22Rv1 (cell line): ENCODE measurements at regions not wholly inside any gene's neighbourhood (a gene's known extent, or its start where the extent isn't known, plus 50 kb on each side); places are given as distances from the start of the nearest gene placed in this dataset.
"Not testable (repeated sequence)": the region's sequence is repeated elsewhere in the genome, so short reads cannot be mapped to it uniquely, and the experiment has no call there.

Experiments used
- H3K27ac ChIP-seq: fragments of 450-650 bp; 2 replicates; pipeline ENCODE4 v1.5.1; 2017
- ZFX ChIP-seq: fragments of 450-650 bp; IDR thresholded peaks from 2 replicates; pipeline ENCODE4 v1.6.1; 2017; ENCODE audit warnings: antibody characterized with exemption, borderline replicate concordance
- TF ChIP-seq, protein P1 (sequence below): fragments of 450-650 bp; IDR thresholded peaks from 2 replicates; pipeline ENCODE4 v1.5.1; 2017; ENCODE audit warnings: mild to moderate bottlenecking

DNA sequence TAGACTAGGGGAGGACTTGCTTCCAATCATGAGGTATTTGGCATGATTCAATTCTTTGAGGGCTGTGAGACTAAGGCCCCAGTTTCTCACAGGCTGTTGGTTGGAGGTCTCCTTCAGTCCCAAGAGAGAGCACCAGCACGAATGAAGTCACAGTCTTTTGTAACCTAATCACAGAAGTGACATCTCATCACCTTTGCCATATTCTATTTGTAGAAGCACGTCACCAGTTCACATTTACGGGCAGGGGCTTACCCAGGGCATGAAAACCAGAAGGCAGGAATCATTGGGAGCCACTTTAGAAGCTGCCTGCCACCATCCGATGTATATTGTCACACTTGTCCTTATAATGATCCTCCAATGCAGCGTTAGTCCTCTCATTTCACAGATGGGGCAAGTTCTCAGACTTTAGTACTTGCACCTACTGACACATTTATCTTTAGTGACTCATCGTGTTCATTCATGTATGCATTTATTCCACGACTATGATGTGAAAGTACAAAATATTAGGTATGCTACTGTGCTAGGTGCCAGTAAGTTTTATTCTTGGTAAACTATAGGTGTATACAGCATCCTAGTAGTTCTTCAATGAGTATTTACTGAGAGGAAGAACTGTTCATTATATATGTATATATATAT is 163.8 kb upstream of the PGRMC2 start:
- TF ChIP-seq, protein P1, sequence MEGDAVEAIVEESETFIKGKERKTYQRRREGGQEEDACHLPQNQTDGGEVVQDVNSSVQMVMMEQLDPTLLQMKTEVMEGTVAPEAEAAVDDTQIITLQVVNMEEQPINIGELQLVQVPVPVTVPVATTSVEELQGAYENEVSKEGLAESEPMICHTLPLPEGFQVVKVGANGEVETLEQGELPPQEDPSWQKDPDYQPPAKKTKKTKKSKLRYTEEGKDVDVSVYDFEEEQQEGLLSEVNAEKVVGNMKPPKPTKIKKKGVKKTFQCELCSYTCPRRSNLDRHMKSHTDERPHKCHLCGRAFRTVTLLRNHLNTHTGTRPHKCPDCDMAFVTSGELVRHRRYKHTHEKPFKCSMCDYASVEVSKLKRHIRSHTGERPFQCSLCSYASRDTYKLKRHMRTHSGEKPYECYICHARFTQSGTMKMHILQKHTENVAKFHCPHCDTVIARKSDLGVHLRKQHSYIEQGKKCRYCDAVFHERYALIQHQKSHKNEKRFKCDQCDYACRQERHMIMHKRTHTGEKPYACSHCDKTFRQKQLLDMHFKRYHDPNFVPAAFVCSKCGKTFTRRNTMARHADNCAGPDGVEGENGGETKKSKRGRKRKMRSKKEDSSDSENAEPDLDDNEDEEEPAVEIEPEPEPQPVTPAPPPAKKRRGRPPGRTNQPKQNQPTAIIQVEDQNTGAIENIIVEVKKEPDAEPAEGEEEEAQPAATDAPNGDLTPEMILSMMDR = no peak
- TF ChIP-seq ZFX = no peak
- H3K27ac ChIP-seq = no peak overlapping the region

DNA sequence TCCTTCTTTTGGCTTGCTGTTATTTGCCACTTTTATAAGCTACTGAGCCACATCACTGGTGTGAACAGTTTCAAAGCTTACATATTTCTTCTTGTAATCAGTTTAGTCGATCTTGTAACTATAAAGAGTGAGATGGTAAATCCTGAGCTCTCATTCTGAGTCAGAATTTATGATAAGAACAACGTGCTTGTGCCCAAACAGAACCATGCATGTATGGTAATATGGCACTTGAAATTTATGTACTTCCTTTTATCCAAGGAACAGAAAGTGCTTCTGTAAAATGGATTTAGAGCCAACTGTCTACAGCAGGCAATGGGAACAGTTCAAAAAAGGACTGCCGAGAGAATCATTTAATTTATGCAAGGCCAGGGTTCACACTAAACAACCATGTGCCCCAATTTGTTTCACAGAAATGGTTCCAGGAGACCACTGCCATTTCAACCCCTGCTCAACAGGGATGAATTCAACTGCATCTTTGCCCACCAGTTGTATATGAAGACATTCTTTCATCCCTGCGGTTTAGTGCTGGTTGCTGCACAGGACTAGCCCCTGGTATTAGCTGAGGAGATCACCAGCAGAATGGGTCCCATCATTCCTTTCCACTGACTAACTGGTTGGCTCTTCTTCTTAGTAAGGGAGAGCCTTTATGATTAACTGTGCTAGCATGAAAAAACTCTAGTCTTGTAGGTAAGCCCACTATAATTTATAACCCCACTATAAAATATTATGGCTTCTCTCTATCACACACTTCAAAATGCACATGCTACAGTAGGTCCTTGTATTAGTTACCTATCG is 162.9 kb upstream of the PGRMC2 start:
- no peak for TF ChIP-seq ZFX
- TF ChIP-seq, protein P1 = no peak
- H3K27ac ChIP-seq = no peak overlapping the region

DNA sequence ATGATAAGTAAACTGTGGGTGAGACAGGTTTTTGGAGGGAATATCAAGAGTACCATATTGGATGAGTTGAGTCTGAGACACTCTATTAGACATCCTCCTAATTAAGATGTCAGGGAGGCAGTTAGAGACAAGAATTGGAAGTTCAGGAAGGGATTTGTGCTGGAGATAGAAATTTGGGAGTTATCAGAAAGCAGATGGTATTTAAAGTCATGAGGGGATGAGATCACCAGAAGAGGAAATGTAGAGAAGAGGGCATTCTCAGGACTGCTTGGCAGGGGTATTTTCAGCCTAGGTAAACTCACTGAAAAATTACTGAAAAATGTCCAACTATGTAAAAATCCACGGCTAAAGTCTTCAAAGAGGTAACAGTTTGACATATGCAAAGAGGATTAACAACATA is 161.6 kb upstream of the PGRMC2 start:
- no peak overlapping the region for H3K27ac ChIP-seq
- TF ChIP-seq, protein P1 = no peak
- TF ChIP-seq ZFX = no peak

DNA sequence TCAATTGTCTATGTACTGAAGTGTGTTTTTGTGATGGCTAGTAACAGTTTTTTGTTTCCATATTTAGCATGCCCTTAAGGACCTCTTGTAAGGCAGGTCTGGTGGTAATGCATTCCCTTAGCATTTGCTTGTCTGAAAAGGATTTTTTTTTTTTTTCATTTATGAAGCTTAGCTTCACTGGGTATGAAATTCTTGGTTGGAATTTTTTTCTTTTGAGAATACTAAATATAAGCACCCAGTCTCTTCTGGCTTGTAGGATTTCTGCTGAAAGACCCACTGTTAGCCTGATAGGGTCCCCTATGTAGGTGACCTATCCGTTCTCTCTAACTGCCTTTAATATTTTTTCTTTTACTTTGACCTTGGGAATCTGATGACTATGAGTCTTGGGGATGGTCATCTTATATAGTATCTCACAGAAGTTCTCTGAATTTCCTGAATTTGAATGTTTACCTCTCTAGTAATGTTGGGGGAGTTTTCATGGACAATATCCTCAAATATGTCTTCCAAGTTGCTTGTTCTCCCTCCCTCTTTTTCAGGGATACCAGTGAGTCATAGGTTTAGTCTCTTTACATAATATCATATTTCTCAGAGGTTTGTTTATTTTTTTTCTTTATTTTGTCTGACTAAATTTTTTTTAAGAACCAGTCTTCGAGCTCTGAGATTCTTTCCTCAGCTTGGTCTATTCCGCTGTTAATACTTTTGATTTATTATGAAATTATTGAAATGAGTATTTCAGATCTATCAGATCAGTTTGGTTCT is 157.1 kb upstream of the PGRMC2 start:
- TF ChIP-seq, protein P1 = no peak
- no peak for TF ChIP-seq ZFX
- no peak overlapping the region for H3K27ac ChIP-seq

DNA sequence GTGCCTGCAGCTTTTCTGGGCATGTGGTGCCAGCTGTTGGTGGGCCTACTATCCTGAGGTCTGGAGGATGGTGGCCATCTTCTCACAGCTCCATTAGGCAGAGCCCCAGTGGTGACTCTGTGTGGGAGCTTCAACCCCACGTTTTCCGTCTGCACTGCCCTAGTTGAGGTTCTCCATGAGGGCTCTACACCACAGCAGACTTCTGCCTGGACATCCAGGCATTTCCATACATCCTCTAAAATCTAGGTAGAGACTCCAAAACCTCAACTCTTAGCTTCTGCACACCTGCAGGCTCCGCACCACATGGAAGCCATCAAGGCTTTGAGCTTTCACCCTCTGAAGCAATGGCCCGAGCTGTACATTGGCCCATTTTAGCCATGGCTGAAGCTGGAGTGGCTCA is 153.3 kb upstream of the PGRMC2 start:
- no peak overlapping the region for H3K27ac ChIP-seq
- TF ChIP-seq, protein P1 = no peak
- TF ChIP-seq ZFX = no peak

DNA sequence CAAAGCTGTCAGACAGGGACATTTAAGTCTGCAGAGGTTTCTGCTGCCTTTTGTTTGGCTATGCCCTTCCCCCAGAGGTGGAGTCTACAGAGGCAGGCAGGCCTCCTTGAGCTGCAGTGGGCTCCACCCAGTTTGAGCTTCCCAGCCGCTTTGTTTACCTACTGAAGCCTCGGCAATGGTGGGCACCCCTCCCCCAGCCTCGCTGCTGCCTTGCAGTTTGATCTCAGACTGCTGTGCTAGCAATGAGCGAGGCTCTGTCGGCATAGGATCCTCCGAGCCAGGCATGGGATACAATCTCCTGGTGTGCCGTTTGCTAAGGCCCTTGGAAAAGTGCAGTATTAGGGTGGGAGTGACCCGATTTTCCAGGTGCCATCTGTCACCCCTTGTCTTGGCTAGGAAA is 149.4 kb upstream of the PGRMC2 start:
- not testable (repeated sequence) for H3K27ac ChIP-seq

DNA sequence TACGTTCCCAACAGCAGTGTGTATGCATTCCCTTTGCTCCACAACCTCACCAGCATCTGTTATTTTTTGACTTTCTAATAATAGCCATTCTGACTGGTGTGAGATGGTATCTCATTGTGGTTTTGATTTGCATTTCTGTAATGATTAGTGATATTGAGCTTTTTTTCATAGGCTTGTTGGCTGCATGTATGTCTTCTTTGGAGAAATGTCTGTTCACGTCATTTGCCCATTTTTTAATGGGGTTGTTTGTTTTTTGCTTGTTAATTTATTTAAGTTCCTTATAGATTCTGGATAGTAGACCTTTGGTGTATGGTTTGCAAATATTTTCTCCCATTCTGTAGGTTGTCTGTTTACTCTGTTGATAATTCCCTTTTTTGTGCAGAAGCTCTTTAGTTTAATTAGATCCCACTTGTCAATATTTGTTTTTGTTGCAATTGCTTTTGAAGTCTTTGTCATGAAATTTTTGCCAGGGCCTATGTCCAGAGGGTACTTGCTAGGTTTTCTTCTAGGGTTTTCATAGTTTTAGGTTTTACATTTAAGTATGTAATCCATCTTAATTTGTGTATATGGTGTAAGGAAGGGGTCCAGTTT is 141.5 kb upstream of the PGRMC2 start:
- not testable (repeated sequence) for H3K27ac ChIP-seq

DNA sequence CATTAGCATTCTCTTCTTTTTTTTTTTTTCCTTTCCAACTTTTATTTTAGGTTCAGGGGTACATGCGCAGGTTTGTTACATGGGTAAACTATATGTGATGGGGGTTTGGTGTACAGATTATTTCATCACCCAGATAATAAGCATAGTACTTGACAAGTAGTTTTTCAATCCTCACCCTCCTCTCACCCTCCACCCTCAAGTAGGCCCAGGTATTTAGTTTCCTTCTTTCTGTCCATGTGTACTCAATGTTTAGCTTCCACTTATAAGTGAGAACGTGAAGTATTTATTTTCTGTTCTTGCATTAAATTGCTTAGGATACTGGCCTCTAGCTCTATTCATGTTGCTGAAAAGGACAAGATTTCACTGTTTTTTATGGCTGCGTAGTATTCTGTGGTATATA is 140.8 kb upstream of the PGRMC2 start:
- peak overlapping the region; percentile 47 for H3K27ac ChIP-seq
- TF ChIP-seq, protein P1 = no peak
- TF ChIP-seq ZFX = no peak
